Uterus (tissue), 3 donors: ENCODE measurements at regions not wholly inside any gene's neighbourhood (a gene's known extent, or its start where the extent isn't known, plus 50 kb on each side); places are given as distances from the start of the nearest gene placed in this dataset.

ENCODE experiments used
- DNase-seq, 2 donors: peaks; one replicate each; pipeline ENCODE4 v3.0.0-alpha.2; 2019 to 2020
- H3K27ac ChIP-seq, 2 donors: fragments of 200-600 bp; sonication (generic); 1 replicate in 1 of 2; 2 replicates in 1 of 2; pipeline ENCODE4 v1.5.1; 2016 to 2018
- H3K27me3 ChIP-seq, 2 donors: fragments of 200-600 bp; sonication (generic); one replicate each; pipeline ENCODE4 v1.5.1; 2018 to 2019; ENCODE audit warnings: control low read depth in 1 of 2
- H3K36me3 ChIP-seq, 2 donors: fragments of 200-600 bp; sonication (generic); one replicate each; pipeline ENCODE4 v1.5.1; 2019; ENCODE audit warnings: control low read depth in 1 of 2
- H3K4me1 ChIP-seq, 2 donors: fragments of 200-600 bp; sonication (generic); one replicate each; pipeline ENCODE4 v1.5.1; 2018 to 2019; ENCODE audit warnings: control low read depth in 1 of 2
- H3K4me3 ChIP-seq, 2 donors: fragments of 200-600 bp; sonication (generic); 1 replicate in 1 of 2; 2 replicates in 1 of 2; pipeline ENCODE4 v1.5.1; 2018 to 2019; ENCODE audit warnings: mild to moderate bottlenecking in 1 of 2
- H3K9me3 ChIP-seq, 2 donors: fragments of 200-600 bp; sonication (generic); one replicate each; pipeline ENCODE4 v1.5.1; 2019; ENCODE audit warnings: control low read depth in 1 of 2
- CTCF ChIP-seq, 4 experiments: fragments of 200-600 bp in 2 of 4; fragments of 450-650 bp in 2 of 4; sonication (generic) in 2 of 4; IDR thresholded peaks; one replicate each; pipeline ENCODE4 v1.5.1; 2016 to 2019; ENCODE audit warnings: antibody characterized with exemption in 4 of 4, mild to moderate bottlenecking in 2 of 4, moderate library complexity in 1 of 4
- POLR2A ChIP-seq, 2 donors: fragments of 450-650 bp; IDR thresholded peaks; one replicate each; pipeline ENCODE4 v1.6.1; 2016; ENCODE audit warnings: antibody characterized with exemption in 2 of 2, mild to moderate bottlenecking in 1 of 2, moderate library complexity in 1 of 2
- intact Hi-C: fragments of 100-400 bp; cut with DNase I; formaldehyde crosslinking; loops from one replicate; pipeline ENCODE4 v1.15.1; 2023; ENCODE audit warnings: low total_unique reads
- donor health status: DM: yes; HTN: yes; CAD: no.

- TF ChIP-seq CTCF (IDR thresholded peaks at IDR 0.05), result no peak
- TF ChIP-seq POLR2A (IDR thresholded peaks at IDR 0.05), result no peak
- Histone ChIP-seq H3K36me3 (no peaks in the 10 kb centered on the region), H3K27ac (peak overlapping the region in 1 of 2 donors; percentile 74), H3K4me3 (no peak overlapping the region), H3K4me1 (peaks cover 0 to 5% of the 10 kb centered on the region in 2 donors), H3K9me3 (no peaks in the 10 kb centered on the region), H3K27me3 (no peaks in the 10 kb centered on the region)
- DNase-seq, result no peak
- intact Hi-C loops, result loop anchor here (10.0 kb wide), 1 partner anchor 887 kb away; no protein-coding TSS in a partner anchor
Observed at GRCh38 chr10:78307576-78307975, 273.9 kb downstream of the RPS24 start.

- Histone ChIP-seq H3K4me1 (peaks cover 0 to 5% of the 10 kb centered on the region in 2 donors), H3K27ac (peak overlapping the region in 1 of 2 donors; percentile 84), H3K36me3 (no peaks in the 10 kb centered on the region), H3K4me3 (no peak overlapping the region), H3K9me3 (no peaks in the 10 kb centered on the region), H3K27me3 (no peaks in the 10 kb centered on the region)
- TF ChIP-seq POLR2A (IDR thresholded peaks at IDR 0.05) (no peak), CTCF (IDR thresholded peaks at IDR 0.05) (no peak)
- intact Hi-C loops, result loop anchor here (10.0 kb wide), 1 partner anchor 885 kb away; no protein-coding TSS in a partner anchor
- no peak for DNase-seq
Observed at GRCh38 chr10:78309536-78310237, 276.0 kb downstream of the RPS24 start.

- intact Hi-C loops, result no loop called here
- no peak for DNase-seq
- H3K27me3 ChIP-seq, result no peaks in the 10 kb centered on the region
- no peak overlapping the region for H3K4me3 ChIP-seq
- no peaks in the 10 kb centered on the region for H3K9me3 ChIP-seq
- TF ChIP-seq CTCF (IDR thresholded peaks at IDR 0.05), result no peak
- TF ChIP-seq POLR2A (IDR thresholded peaks at IDR 0.05), result no peak
- H3K36me3 ChIP-seq, result no peaks in the 10 kb centered on the region
- peaks cover 0 to 5% of the 10 kb centered on the region in 2 donors for H3K4me1 ChIP-seq
- H3K27ac ChIP-seq, result peak overlapping the region; percentile 61 to 84
Observed at GRCh38 chr10:78310481-78311080, 276.9 kb downstream of the RPS24 start.

- H3K27ac ChIP-seq, result peak overlapping the region; percentile 84 to 87
- peaks cover 0 to 13% of the 10 kb centered on the region in 2 donors for H3K4me1 ChIP-seq
- H3K36me3 ChIP-seq, result no peaks in the 10 kb centered on the region
- no peak overlapping the region for H3K4me3 ChIP-seq
- intact Hi-C loops, result no loop called here
- H3K27me3 ChIP-seq, result no peaks in the 10 kb centered on the region
- peak; percentile 72 to 86 for DNase-seq
- no peaks in the 10 kb centered on the region for H3K9me3 ChIP-seq
- TF ChIP-seq POLR2A (IDR thresholded peaks at IDR 0.05), result no peak
- TF ChIP-seq CTCF (IDR thresholded peaks at IDR 0.05), result peak in 3 of 4 experiments; percentile 5 to 31 (median 24)
Observed at GRCh38 chr10:78312197-78313047, 278.8 kb downstream of the RPS24 start.
